Lower lobe of right lung (tissue), 2 donors: ENCODE measurements at regions not wholly inside any gene's neighbourhood (a gene's known extent, or its start where the extent isn't known, plus 50 kb on each side); places are given as distances from the start of the nearest gene placed in this dataset.
A peak's percentile ranks its signal among the peaks of the same experiment; 100 is the strongest.
"Not testable (repeated sequence)": the region's sequence is repeated elsewhere in the genome, so short reads cannot be mapped to it uniquely, and the experiment has no call there.

ENCODE experiments used
- ATAC-seq, 2 donors: fragments of 200-7000 bp; cut with Tn5 transposase; one replicate each; pipeline ENCODE4 v1.9.1; 2020 to 2022; ENCODE audit warnings: mild to moderate bottlenecking in 2 of 2, moderate library complexity in 2 of 2
- DNase-seq: peaks from one replicate; pipeline ENCODE4 v3.0.0-alpha.2; 2020
- H3K27ac ChIP-seq: fragments of 200-600 bp; one replicate; pipeline ENCODE4 v1.8.0; 2022
- H3K27me3 ChIP-seq: fragments of 200-600 bp; one replicate; pipeline ENCODE4 v1.8.0; 2022; ENCODE audit warnings: low read depth
- H3K36me3 ChIP-seq: fragments of 200-600 bp; one replicate; pipeline ENCODE4 v1.8.0; 2022; ENCODE audit warnings: mild to moderate bottlenecking
- H3K4me1 ChIP-seq: fragments of 200-600 bp; one replicate; pipeline ENCODE4 v1.8.0; 2022
- H3K4me3 ChIP-seq: fragments of 200-600 bp; one replicate; pipeline ENCODE4 v1.8.0; 2022; ENCODE audit warnings: mild to moderate bottlenecking
- H3K9me3 ChIP-seq: fragments of 200-600 bp; one replicate; pipeline ENCODE4 v1.8.0; 2022
- CTCF ChIP-seq: fragments of 200-600 bp; IDR thresholded peaks from one replicate; pipeline ENCODE4 v1.8.0; 2022; ENCODE audit warnings: antibody characterized with exemption, mild to moderate bottlenecking
- intact Hi-C: fragments of 100-400 bp; cut with DNase I; formaldehyde crosslinking; loops from one replicate; pipeline ENCODE4 v1.11.0; 2022
- donor health status: DM: no; HTN: yes; CAD: no; lungs with severe emphysema.

- Histone ChIP-seq H3K27me3 (no peaks in the 10 kb centered on the region), H3K4me1 (no peaks in the 10 kb centered on the region), H3K36me3 (no peaks in the 10 kb centered on the region), H3K4me3 (no peak overlapping the region), H3K9me3 (no peaks in the 10 kb centered on the region), H3K27ac (no peak overlapping the region)
- ATAC-seq (no peak), DNase-seq (no peak)
- no peak for TF ChIP-seq CTCF
- intact Hi-C loops: no loop called here
Observed at GRCh38 chr5:155696362-155696761, 630.6 kb upstream of the SGCD start.

GRCh38 chr5:155697236-155697635, 629.7 kb upstream of the SGCD start:
- Histone ChIP-seq H3K4me3 (no peak overlapping the region), H3K9me3 (no peaks in the 10 kb centered on the region), H3K36me3 (no peaks in the 10 kb centered on the region), H3K27ac (no peak overlapping the region), H3K4me1 (no peaks in the 10 kb centered on the region), H3K27me3 (no peaks in the 10 kb centered on the region)
- DNase-seq: no peak
- ATAC-seq: no peak
- intact Hi-C loops: no loop called here
- TF ChIP-seq CTCF: no peak

GRCh38 chr5:155699385-155699784, 627.6 kb upstream of the SGCD start:
- Histone ChIP-seq H3K27me3 (no peaks in the 10 kb centered on the region), H3K27ac (no peak overlapping the region), H3K36me3 (no peaks in the 10 kb centered on the region), H3K9me3 (no peaks in the 10 kb centered on the region), H3K4me3 (no peak overlapping the region), H3K4me1 (no peaks in the 10 kb centered on the region)
- ATAC-seq: no peak
- DNase-seq: no peak
- no peak for TF ChIP-seq CTCF
- intact Hi-C loops: no loop called here

- Histone ChIP-seq H3K27ac (no peak overlapping the region), H3K9me3 (no peaks in the 10 kb centered on the region), H3K4me3 (no peak overlapping the region), H3K4me1 (no peaks in the 10 kb centered on the region), H3K27me3 (no peaks in the 10 kb centered on the region), H3K36me3 (no peaks in the 10 kb centered on the region)
- no peak for DNase-seq
- no peak for TF ChIP-seq CTCF
- no peak for ATAC-seq
- intact Hi-C loops: no loop called here
Observed at GRCh38 chr5:155700333-155700732, 626.6 kb upstream of the SGCD start.

- Histone ChIP-seq H3K9me3 (no peaks in the 10 kb centered on the region), H3K4me1 (no peaks in the 10 kb centered on the region), H3K4me3 (no peak overlapping the region), H3K36me3 (no peaks in the 10 kb centered on the region), H3K27me3 (no peaks in the 10 kb centered on the region), H3K27ac (no peak overlapping the region)
- intact Hi-C loops: no loop called here
- DNase-seq (no peak), ATAC-seq (peak in 1 of 2 donors; percentile 52)
- no peak for TF ChIP-seq CTCF
Observed at GRCh38 chr5:155711882-155712281, 615.1 kb upstream of the SGCD start.

GRCh38 chr5:155714435-155714834, 612.5 kb upstream of the SGCD start:
- ATAC-seq, H3K27ac ChIP-seq, intact Hi-C loops, H3K27me3 ChIP-seq, DNase-seq, H3K4me1 ChIP-seq, H3K9me3 ChIP-seq, H3K36me3 ChIP-seq, H3K4me3 ChIP-seq: not testable (repeated sequence)
